ENCODE measurements at regions not wholly inside any gene's neighbourhood (a gene's known extent, or its start where the extent isn't known, plus 50 kb on each side); places are given as distances from the start of the nearest gene placed in this dataset.

- H3K27me3 ChIP-seq = no peaks in the 10 kb centered on the region
- no peaks in the 10 kb centered on the region for H3K4me1 ChIP-seq
- WGBS, 2 donors = 94 to 99% methylated on average over 5 of the region's 5 CpGs
Measured at GRCh38 chr5:143878430-143878829, 66.5 kb downstream of the HMHB1 start.

DNA sequence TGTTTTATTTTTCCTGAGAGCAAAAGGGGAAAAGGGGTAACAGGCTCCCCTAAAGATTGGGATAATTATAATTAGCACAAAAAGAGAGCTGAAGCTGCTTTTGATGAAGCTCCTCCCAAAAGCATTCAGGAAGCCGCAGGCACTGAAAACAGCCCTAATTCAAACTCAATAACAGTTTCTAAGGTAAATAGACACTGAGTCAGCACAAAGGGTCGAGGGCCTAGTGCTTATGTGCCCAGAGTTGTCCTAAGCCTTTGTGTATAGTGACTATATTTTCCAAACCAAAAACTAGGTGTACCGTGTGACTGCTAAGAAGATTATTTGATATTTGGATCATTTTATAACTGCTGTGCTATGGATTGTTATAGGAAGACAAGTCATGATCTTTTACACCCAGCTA is 67.7 kb downstream of the HMHB1 start:
- Histone ChIP-seq H3K36me3 (ENCODE audit: low read depth, missing control alignments) (no peaks in the 10 kb centered on the region), H3K4me1 (no peaks in the 10 kb centered on the region), H3K27ac (no peak overlapping the region), H3K27me3 (no peaks in the 10 kb centered on the region), H3K4me3 (no peak overlapping the region), H3K9me3 (no peaks in the 10 kb centered on the region)
- intact Hi-C loops (cut with DNase I; ENCODE audit: low total_unique reads) = no loop called here
- 60 to 88% methylated on average over 3 of the region's 3 CpGs for WGBS, 2 donors
- TF ChIP-seq POLR2A (IDR thresholded peaks at IDR 0.05) = no peak
- TF ChIP-seq, protein P1, sequence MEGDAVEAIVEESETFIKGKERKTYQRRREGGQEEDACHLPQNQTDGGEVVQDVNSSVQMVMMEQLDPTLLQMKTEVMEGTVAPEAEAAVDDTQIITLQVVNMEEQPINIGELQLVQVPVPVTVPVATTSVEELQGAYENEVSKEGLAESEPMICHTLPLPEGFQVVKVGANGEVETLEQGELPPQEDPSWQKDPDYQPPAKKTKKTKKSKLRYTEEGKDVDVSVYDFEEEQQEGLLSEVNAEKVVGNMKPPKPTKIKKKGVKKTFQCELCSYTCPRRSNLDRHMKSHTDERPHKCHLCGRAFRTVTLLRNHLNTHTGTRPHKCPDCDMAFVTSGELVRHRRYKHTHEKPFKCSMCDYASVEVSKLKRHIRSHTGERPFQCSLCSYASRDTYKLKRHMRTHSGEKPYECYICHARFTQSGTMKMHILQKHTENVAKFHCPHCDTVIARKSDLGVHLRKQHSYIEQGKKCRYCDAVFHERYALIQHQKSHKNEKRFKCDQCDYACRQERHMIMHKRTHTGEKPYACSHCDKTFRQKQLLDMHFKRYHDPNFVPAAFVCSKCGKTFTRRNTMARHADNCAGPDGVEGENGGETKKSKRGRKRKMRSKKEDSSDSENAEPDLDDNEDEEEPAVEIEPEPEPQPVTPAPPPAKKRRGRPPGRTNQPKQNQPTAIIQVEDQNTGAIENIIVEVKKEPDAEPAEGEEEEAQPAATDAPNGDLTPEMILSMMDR (IDR thresholded peaks at IDR 0.05) = no peak
- DNase-seq = no peak

More at GRCh38 chr5:143878430-143878829, 66.5 kb downstream of the HMHB1 start:
- intact Hi-C loops (cut with DNase I; ENCODE audit: low total_unique reads) = no loop called here
- TF ChIP-seq, protein P1 (IDR thresholded peaks at IDR 0.05) = no peak
- TF ChIP-seq POLR2A (IDR thresholded peaks at IDR 0.05) = no peak
- Histone ChIP-seq H3K4me3 (no peak overlapping the region), H3K9me3 (no peaks in the 10 kb centered on the region), H3K27ac (no peak overlapping the region), H3K36me3 (ENCODE audit: low read depth, missing control alignments) (no peaks in the 10 kb centered on the region)
- no peak for DNase-seq

- DNase-seq = no peak
- intact Hi-C loops (cut with DNase I; ENCODE audit: low total_unique reads) = no loop called here
- 70 to 75% methylated on average over 6 of the region's 6 CpGs for WGBS, 2 donors
- Histone ChIP-seq H3K9me3 (no peaks in the 10 kb centered on the region), H3K36me3 (ENCODE audit: low read depth, missing control alignments) (no peaks in the 10 kb centered on the region), H3K4me3 (no peak overlapping the region), H3K4me1 (no peaks in the 10 kb centered on the region), H3K27ac (no peak overlapping the region), H3K27me3 (no peaks in the 10 kb centered on the region)
- TF ChIP-seq, protein P1 (IDR thresholded peaks at IDR 0.05) = no peak
- no peak for TF ChIP-seq POLR2A (IDR thresholded peaks at IDR 0.05)
Measured at GRCh38 chr5:143880178-143880577, 68.2 kb downstream of the HMHB1 start.

- DNase-seq = no peak
Measured at GRCh38 chr5:143882520-143882919, 70.6 kb downstream of the HMHB1 start.

GRCh38 chr5:143886096-143886495 is 74.1 kb downstream of the HMHB1 start:
- no peak overlapping the region for H3K27ac ChIP-seq
- WGBS, 2 donors = 78 to 82% methylated on average over 3 of the region's 3 CpGs

More at GRCh38 chr5:143882520-143882919, 70.6 kb downstream of the HMHB1 start:
- no peaks in the 10 kb centered on the region for H3K27me3 ChIP-seq
- WGBS, 2 donors = 96 to 99% methylated on average over 5 of the region's 5 CpGs
- TF ChIP-seq POLR2A (IDR thresholded peaks at IDR 0.05) = no peak
- TF ChIP-seq, protein P1 (IDR thresholded peaks at IDR 0.05) = no peak
- H3K4me3 ChIP-seq = no peak overlapping the region
- H3K4me1 ChIP-seq = peaks cover 7% of the 10 kb centered on the region
- no peak overlapping the region for H3K27ac ChIP-seq
- H3K36me3 ChIP-seq (ENCODE audit: low read depth, missing control alignments) = no peaks in the 10 kb centered on the region
- intact Hi-C loops (cut with DNase I; ENCODE audit: low total_unique reads) = no loop called here
- H3K9me3 ChIP-seq = no peaks in the 10 kb centered on the region

More at GRCh38 chr5:143886096-143886495, 74.1 kb downstream of the HMHB1 start:
- Histone ChIP-seq H3K9me3 (no peaks in the 10 kb centered on the region), H3K36me3 (ENCODE audit: low read depth, missing control alignments) (no peaks in the 10 kb centered on the region), H3K4me1 (peaks cover 7% of the 10 kb centered on the region), H3K27me3 (no peaks in the 10 kb centered on the region), H3K4me3 (no peak overlapping the region)
- intact Hi-C loops (cut with DNase I; ENCODE audit: low total_unique reads) = no loop called here
- TF ChIP-seq, protein P1 (IDR thresholded peaks at IDR 0.05) = no peak
- no peak for TF ChIP-seq POLR2A (IDR thresholded peaks at IDR 0.05)
- DNase-seq = no peak

All from testis (tissue), 2 donors.